ENCODE measurements at regions not wholly inside any gene's neighbourhood (a gene's known extent, or its start where the extent isn't known, plus 50 kb on each side); places are given as distances from the start of the nearest gene placed in this dataset.

- intact Hi-C loops (cut with DNase I; ENCODE audit: low total_unique reads) = loop anchor here (10.0 kb wide), 2 partner anchors 119 to 219 kb away; partner anchors contain the start of gene SVIL
- peaks cover 0 to 33% (median 17%) of the 10 kb centered on the region in 4 donors for H3K4me1 ChIP-seq
- no peak for DNase-seq
- H3K36me3 ChIP-seq = no peaks in the 10 kb centered on the region
- no peak for TF ChIP-seq CTCF (IDR thresholded peaks at IDR 0.05)
- no peaks in the 10 kb centered on the region for H3K27me3 ChIP-seq
- H3K9me3 ChIP-seq = no peaks in the 10 kb centered on the region
- no peak overlapping the region for H3K4me3 ChIP-seq
- no peak overlapping the region for H3K27ac ChIP-seq
Observed at GRCh38 chr10:29853913-29854312, 205.5 kb downstream of the JCAD start.

- intact Hi-C loops (cut with DNase I; ENCODE audit: low total_unique reads) = loop anchor here (10.0 kb wide), 2 partner anchors 116 to 216 kb away; partner anchors contain the start of gene SVIL
Observed at GRCh38 chr10:29851241-29851640, 208.1 kb downstream of the JCAD start.

GRCh38 chr10:29850371-29850770 lies 209.0 kb downstream of the JCAD start:
- Histone ChIP-seq H3K27me3 (no peaks in the 10 kb centered on the region), H3K27ac (peak overlapping the region; percentile 71 to 74), H3K4me1 (peaks cover 0 to 18% (median 7%) of the 10 kb centered on the region in 4 donors), H3K4me3 (no peak overlapping the region), H3K9me3 (no peaks in the 10 kb centered on the region), H3K36me3 (no peaks in the 10 kb centered on the region)
- intact Hi-C loops (cut with DNase I; ENCODE audit: low total_unique reads) = loop anchor here (10.0 kb wide), 2 partner anchors 116 to 216 kb away; partner anchors contain the start of gene SVIL
- DNase-seq = no peak
- TF ChIP-seq CTCF (IDR thresholded peaks at IDR 0.05) = no peak

More at GRCh38 chr10:29851241-29851640, 208.1 kb downstream of the JCAD start:
- no peak for DNase-seq
- Histone ChIP-seq H3K27ac (no peak overlapping the region), H3K4me3 (no peak overlapping the region), H3K4me1 (peaks cover 0 to 18% (median 7%) of the 10 kb centered on the region in 4 donors), H3K36me3 (no peaks in the 10 kb centered on the region), H3K27me3 (no peaks in the 10 kb centered on the region), H3K9me3 (no peaks in the 10 kb centered on the region)
- TF ChIP-seq CTCF (IDR thresholded peaks at IDR 0.05) = no peak

GRCh38 chr10:29849886-29850285 lies 209.5 kb downstream of the JCAD start:
- peak overlapping the region; percentile 17 to 28 for H3K4me3 ChIP-seq
- intact Hi-C loops (cut with DNase I; ENCODE audit: low total_unique reads) = loop anchor here (10.0 kb wide), 2 partner anchors 115 to 215 kb away; partner anchors contain the start of gene SVIL

GRCh38 chr10:29849126-29849833 lies 210.1 kb downstream of the JCAD start:
- Histone ChIP-seq H3K4me1 (peaks cover 0 to 18% (median 7%) of the 10 kb centered on the region in 4 donors), H3K27ac (peak overlapping the region; percentile 71 to 74), H3K4me3 (peak overlapping the region; percentile 17 to 28), H3K36me3 (no peaks in the 10 kb centered on the region), H3K9me3 (no peaks in the 10 kb centered on the region), H3K27me3 (no peaks in the 10 kb centered on the region)
- TF ChIP-seq CTCF (IDR thresholded peaks at IDR 0.05) = no peak
- intact Hi-C loops (cut with DNase I; ENCODE audit: low total_unique reads) = no loop called here
- DNase-seq = no peak

More at GRCh38 chr10:29849886-29850285, 209.5 kb downstream of the JCAD start:
- peaks cover 0 to 18% (median 7%) of the 10 kb centered on the region in 4 donors for H3K4me1 ChIP-seq
- peak overlapping the region; percentile 71 to 74 for H3K27ac ChIP-seq
- H3K27me3 ChIP-seq = no peaks in the 10 kb centered on the region
- no peaks in the 10 kb centered on the region for H3K36me3 ChIP-seq
- no peaks in the 10 kb centered on the region for H3K9me3 ChIP-seq
- DNase-seq = no peak
- no peak for TF ChIP-seq CTCF (IDR thresholded peaks at IDR 0.05)
